ENCODE measurements at regions not wholly inside any gene's neighbourhood (a gene's known extent, or its start where the extent isn't known, plus 50 kb on each side); places are given as distances from the start of the nearest gene placed in this dataset.

- TF ChIP-seq CTCF (IDR thresholded peaks at IDR 0.05), result no peak
- TF ChIP-seq EP300 (IDR thresholded peaks at IDR 0.05; ENCODE audit: low read depth), result no peak
- no peak for TF ChIP-seq POLR2AphosphoS5 (IDR thresholded peaks at IDR 0.05)
These were observed 329.4 kb downstream of the KLHL4 start for GRCh38 chrX:87846956-87847355.
